ENCODE measurements at regions not wholly inside any gene's neighbourhood (a gene's known extent, or its start where the extent isn't known, plus 50 kb on each side); places are given as distances from the start of the nearest gene placed in this dataset.

DNA sequence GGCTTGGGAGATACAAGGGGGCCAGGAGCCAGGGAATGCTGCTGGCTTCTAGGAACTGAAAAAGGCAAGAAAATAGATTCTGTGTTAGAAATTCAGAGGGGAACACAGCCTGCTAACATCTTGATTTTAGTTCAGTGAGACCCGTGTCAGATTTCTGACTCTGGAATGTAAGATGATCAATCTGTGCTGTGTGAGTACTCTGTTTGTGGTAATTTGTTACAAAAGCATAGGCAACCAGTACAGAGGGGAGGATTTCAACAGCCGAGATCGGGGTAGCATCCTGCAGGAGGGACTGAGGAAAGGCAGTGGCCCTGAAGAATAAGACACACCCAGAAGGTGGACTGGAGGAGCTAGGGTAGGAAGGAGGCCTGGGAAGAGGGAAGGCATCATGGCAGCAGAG lies 410.0 kb upstream of the CCDC196 start:
- DNase-seq = peak; percentile 27

- peak; percentile 98 for DNase-seq
These were observed 408.2 kb upstream of the CCDC196 start for GRCh38 chr14:66078006-66078405.

GRCh38 chr14:66081594-66082376 lies 404.4 kb upstream of the CCDC196 start:
- no peak for DNase-seq

DNA sequence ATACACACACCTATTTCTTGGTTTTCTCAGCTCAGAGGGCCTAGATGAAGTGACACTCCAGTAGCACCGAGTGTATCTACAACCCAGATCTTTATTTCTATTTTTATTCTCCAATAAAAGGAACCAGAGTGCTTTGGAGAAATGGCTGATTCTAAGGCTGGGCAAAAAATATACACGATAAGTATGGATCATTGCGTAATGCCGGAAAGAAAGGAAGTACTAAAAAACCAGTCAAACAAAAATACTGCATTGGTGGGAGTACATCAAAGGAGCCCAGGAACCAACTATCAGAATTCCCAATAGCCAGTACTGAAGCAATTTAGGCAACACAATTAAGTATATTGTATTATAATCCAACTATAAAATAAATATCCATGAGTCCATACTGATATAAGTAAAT lies 400.9 kb upstream of the CCDC196 start:
- DNase-seq = no peak

DNA sequence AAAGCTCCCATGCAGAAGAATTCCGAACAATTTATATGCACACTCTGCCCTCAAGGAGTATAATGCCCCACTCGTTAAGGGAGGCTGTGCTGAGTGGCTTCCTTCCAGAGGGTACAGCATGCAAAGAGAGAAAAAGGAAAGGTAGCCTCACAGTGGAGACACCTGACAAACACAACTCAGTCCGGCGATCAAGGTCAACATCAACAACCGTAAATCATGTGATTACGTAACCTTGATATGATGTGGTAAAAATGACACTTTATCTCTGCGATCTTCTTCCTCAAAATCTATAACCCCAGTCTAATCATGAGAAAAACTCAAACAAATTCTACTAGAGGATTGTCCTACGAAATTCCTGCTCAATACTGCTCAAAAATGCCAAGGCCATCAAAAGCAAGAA lies 400.5 kb upstream of the CCDC196 start:
- DNase-seq = no peak

DNA sequence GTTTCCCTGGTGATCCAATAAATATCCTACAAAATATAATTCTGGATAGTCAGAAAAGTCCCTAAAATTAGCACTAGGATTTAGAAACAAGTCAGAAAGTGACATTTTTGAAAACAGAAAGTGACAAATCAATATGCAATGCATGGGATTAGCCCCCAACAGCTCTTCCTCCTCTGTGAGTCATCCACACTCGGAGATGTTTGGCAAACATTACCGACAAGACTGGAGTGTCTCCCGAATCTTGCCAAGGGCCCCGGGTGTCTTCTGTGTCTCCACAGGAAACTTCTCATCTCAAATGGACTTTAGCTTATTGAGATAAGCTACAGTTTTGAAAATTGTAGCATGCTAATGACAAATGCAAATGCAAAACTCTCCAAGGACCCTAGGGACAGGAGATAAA lies 398.9 kb upstream of the CCDC196 start:
- no peak for DNase-seq

DNA sequence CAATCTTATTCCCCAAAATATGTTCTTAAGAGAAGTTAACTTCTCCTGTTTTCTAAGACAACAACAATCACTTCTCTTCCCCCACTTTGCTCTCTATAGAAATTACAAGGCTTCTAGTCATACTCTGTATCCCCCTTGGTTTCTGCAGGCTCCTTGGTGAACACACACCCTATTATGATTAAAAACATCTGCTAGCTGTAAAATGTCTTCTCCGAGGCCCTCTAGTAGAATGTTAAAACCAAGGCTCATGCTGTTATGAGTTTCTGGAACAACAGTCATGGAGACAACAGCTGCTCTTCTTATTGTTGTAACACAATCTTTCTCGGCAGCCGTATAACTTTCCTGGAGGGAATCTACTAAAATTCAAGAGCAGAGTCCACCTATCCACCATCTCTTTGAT lies 397.5 kb upstream of the CCDC196 start:
- DNase-seq = no peak

DNA sequence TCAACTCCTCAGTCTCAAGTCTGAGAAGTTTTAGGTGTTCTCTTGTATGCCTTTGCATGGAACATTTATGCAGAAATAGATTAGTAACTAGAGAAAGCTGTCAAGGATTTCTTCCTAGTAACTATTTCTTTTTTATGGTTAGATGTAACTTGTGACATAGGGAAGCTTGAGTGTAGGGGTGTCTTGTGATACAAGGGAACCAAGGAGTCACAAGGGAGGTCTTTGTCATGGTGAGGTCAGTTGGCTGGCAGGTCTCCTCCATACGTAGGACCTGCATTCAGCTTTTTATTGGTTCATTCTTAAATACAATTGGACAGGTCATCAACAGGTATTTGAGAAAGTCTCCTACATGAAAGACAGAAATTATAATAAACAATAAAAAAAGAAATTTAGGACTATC lies 394.0 kb upstream of the CCDC196 start:
- no peak for DNase-seq

DNA sequence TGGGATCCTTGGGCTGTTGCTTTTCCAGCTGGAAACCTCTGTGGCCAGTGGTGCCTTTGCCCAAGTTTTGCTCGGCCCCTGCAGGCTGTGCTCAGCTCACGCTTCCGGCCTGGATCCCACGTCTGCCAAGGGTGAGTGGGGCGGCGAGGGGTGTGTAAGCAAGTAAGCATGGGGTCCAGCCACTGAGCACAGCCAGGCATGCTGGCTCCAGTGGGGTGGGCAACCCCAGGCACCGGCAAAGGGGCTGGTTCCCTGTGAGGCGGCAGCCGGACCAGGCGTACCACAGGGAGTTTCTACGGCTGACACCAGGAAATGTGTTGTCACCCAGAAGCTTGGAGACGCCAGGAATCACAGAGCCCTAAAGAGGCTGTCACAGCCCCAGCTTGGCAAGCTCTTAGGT lies 393.4 kb upstream of the CCDC196 start:
- DNase-seq = no peak

DNA sequence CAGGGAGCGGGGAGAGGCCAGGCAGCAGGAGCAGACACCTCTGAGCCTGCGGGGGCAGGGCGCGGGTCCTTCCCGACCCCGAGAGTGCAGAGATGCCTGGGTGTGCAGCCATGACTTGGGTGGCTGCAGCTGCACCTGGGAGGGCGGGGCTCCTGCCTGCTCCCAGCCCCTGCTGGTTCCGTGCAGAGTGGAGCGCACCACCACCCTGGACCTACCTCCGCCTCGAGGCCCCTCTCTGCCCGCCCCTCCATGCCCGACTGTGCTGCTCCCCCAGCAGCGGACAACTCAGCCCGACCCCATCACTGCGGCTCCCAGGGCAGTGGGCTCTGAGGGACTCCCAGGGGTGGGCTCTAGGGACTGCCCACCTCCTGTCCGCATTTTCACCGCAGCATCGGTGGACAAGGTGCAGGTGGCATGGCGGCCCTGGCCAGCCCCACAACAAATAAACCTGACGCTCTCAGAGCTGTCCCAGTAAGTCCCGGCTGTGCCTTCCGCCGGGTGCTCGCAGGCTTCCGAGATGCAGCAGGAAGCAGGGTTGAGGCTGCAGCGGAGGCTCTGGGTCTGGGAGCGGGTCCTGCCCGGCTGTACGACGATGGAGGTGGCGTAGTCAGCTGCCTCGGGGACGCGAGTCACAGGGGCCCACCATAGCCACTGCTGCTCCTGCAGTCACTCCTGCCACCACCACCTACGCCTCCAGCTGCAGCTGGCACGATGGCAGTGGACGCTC lies 392.0 kb upstream of the CCDC196 start:
- DNase-seq = no peak

DNA sequence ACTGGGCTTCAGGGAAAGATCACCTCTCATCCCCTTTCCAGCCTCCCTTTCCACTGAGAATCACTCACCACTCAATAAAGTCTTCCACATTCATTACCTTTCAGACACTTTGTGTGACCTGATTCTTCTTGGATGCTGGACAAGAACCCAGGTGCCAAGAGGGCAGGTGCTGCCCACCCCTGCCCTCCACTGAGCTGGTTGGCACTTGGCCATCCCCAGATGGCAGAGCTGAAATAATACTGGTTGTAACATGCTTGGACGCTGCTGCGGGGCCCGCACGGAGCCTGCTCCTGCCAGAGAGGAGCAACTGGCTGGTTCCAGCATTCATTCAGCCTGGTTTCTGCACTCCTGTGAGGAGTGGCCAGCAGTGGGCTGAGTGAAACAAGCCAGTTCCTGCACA lies 386.7 kb upstream of the CCDC196 start:
- peak; percentile 64 for DNase-seq

GRCh38 chr14:66099931-66100330 lies 386.2 kb upstream of the CCDC196 start:
- peak; percentile 41 for DNase-seq

- DNase-seq = no peak
These were observed 384.5 kb upstream of the CCDC196 start for GRCh38 chr14:66101662-66102061.

- peak; percentile 26 for DNase-seq
These were observed 381.7 kb upstream of the CCDC196 start for GRCh38 chr14:66104486-66104885.

DNA sequence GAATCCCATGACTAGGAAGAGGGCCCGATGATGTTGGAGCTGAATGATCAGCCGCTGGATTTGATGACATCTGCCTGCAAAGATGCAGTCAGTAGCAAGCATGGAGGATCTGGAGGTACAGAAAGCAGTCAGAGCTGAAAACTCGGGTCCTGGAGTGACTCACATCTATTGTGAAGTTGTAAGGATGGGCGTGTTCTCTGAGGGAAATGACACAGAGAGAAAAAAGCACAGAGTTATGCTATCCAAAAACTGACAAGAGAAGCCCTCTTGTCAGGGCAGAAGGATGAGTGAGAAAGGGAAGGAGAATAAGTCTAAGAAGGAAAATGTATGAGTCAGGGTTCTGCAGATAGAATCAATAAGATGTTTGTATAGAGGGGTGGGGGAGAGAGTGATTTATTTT lies 380.4 kb upstream of the CCDC196 start:
- DNase-seq = no peak

- no peak for DNase-seq
These were observed 376.7 kb upstream of the CCDC196 start for GRCh38 chr14:66109426-66109825.

GRCh38 chr14:66111891-66112290 lies 374.3 kb upstream of the CCDC196 start:
- DNase-seq = no peak

GRCh38 chr14:66114071-66114470 lies 372.1 kb upstream of the CCDC196 start:
- DNase-seq = no peak

- peak; percentile 66 for DNase-seq
These were observed 370.2 kb upstream of the CCDC196 start for GRCh38 chr14:66115740-66116502.

DNA sequence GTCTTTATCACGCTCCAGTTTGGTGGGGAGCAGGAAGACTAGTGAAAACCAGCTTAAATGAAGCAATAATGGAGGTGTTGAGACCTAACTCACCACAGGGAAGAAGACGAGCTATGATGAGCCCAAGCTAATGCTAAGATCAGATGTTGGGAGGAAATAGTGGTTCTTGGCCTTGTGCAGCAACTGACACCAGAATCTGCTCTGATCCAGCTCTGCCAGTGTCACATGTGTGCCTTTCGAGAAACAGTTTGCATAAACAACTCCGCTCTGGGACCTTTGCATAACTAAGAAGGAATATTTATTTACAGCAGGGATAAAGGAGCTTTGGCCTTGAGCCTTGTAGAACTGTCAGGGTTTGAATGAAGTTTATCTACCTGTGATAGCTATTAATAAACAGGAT lies 369.4 kb upstream of the CCDC196 start:
- DNase-seq = no peak

GRCh38 chr14:66117600-66117999 lies 368.6 kb upstream of the CCDC196 start:
- no peak for DNase-seq

- DNase-seq = no peak
These were observed 366.5 kb upstream of the CCDC196 start for GRCh38 chr14:66119606-66120231.

DNA sequence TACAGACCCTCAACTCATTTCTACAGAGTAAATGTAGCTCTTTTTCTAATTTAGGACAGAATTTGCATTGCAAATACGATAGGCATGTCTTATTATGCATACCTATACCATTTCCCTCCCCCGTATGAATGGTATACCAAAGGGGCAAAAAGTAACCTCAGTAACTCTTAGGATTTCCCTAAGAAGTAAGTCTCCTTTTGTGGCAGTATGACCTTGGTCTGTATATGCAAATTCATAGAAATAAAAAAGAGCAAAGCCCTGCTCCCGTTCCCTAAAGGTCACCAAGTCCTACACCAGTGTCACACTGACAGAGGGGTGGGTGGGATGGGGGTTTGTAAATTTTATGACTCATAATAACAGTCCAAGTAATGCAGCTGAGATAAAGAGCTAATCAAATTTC lies 365.8 kb upstream of the CCDC196 start:
- no peak for DNase-seq
